Spleen (tissue), 11 donors: ENCODE measurements at regions not wholly inside any gene's neighbourhood (a gene's known extent, or its start where the extent isn't known, plus 50 kb on each side); places are given as distances from the start of the nearest gene placed in this dataset.

Source experiments
- DNase-seq: peaks from one replicate; pipeline ENCODE4 v3.0.0-alpha.2; 2020
- H3K27ac ChIP-seq, 8 donors: fragments of 200-600 bp; sonication (generic) in 7 of 8; 1 replicate in 4 of 8; 2 replicates in 4 of 8; pipeline versions ENCODE4 v1.5.0 to v1.8.0; 2016 to 2021; ENCODE audit warnings: inconsistent platforms in 4 of 8, mild to moderate bottlenecking in 4 of 8, moderate library complexity in 1 of 8
- H3K27me3 ChIP-seq, 7 donors: fragments of 200-600 bp; sonication (generic) in 6 of 7; replicated peaks in 1 of 7; 1 replicate in 4 of 7; 2 replicates in 3 of 7; pipeline versions ENCODE4 v1.5.0 to v1.8.0; 2016 to 2021; ENCODE audit warnings: inconsistent platforms in 3 of 7, mild to moderate bottlenecking in 1 of 7
- H3K36me3 ChIP-seq, 6 donors: fragments of 200-600 bp; sonication (generic) in 5 of 6; 1 replicate in 4 of 6; 2 replicates in 2 of 6; pipeline versions ENCODE4 v1.5.0 to v1.8.0; 2016 to 2021; ENCODE audit warnings: inconsistent platforms in 2 of 6
- H3K4me1 ChIP-seq, 6 donors: fragments of 200-600 bp; sonication (generic) in 5 of 6; 1 replicate in 3 of 6; 2 replicates in 3 of 6; pipeline versions ENCODE4 v1.5.0 to v1.8.0; 2016 to 2021; ENCODE audit warnings: inconsistent platforms in 3 of 6
- H3K4me3 ChIP-seq, 8 donors: fragments of 200-600 bp; sonication (generic) in 7 of 8; 1 replicate in 4 of 8; 2 replicates in 4 of 8; pipeline versions ENCODE4 v1.5.0 to v1.8.0; 2016 to 2021; ENCODE audit warnings: inconsistent platforms in 4 of 8, mild to moderate bottlenecking in 4 of 8, moderate library complexity in 2 of 8
- H3K9me3 ChIP-seq, 8 donors: fragments of 200-600 bp; sonication (generic) in 7 of 8; 1 replicate in 4 of 8; 2 replicates in 4 of 8; pipeline versions ENCODE4 v1.5.0 to v1.8.0; 2016 to 2021; ENCODE audit warnings: inconsistent platforms in 4 of 8
- POLR2A ChIP-seq, 3 donors: fragments of 450-650 bp; IDR thresholded peaks; one replicate each; pipeline ENCODE4 v1.5.1; 2017; ENCODE audit warnings: antibody characterized with exemption in 3 of 3, mild to moderate bottlenecking in 1 of 3
- POLR2AphosphoS5 ChIP-seq, 3 donors: sonication (generic); formaldehyde crosslinking; IDR thresholded peaks; one replicate each; pipeline ENCODE4 v1.5.1; 2017; ENCODE audit warnings: antibody characterized with exemption in 3 of 3
- WGBS, 5 donors: extraction: QIAGEN DNeasy Blood & Tissue Kit in 3 of 5; methylation state at CpG; one replicate each; pipeline versions ENCODE4 v1.1.5 to v1.1.7; 2013 to 2018; 5-methylcytosine and 5-hydroxymethylcytosine counted together
- intact Hi-C: fragments of 100-400 bp; cut with DNase I; formaldehyde crosslinking; loops from one replicate; pipeline ENCODE4 v1.15.0; 2023; ENCODE audit warnings: low total_unique reads
- TF ChIP-seq, protein P1 (sequence below), 11 experiments: fragments of 200-600 bp in 7 of 11; fragments of 450-650 bp in 4 of 11; sonication (generic) in 4 of 11; IDR thresholded peaks in 8 of 11; conservative IDR thresholded peaks in 3 of 11; 1 replicate in 7 of 11; 2 replicates in 4 of 11; pipeline versions ENCODE4 v1.4.0 to v1.8.0; 2016 to 2021; ENCODE audit warnings: antibody characterized with exemption in 11 of 11, inconsistent platforms in 4 of 11, mild to moderate bottlenecking in 1 of 11
- donor health status: healthy with polysubstance abuse.
- donor health status: DM: no; HTN: no; CAD: no; lungs with moderate emphysema.
- donor health status: DM: no; HTN: no; CAD: no.
- donor health status: Bipolar disorder and iron deficiency.
- donor health status: healthy.
- donor health status: DM: no; HTN: no; CAD: no.
- donor health status: DM: yes; HTN: yes; CAD: no.

DNA sequence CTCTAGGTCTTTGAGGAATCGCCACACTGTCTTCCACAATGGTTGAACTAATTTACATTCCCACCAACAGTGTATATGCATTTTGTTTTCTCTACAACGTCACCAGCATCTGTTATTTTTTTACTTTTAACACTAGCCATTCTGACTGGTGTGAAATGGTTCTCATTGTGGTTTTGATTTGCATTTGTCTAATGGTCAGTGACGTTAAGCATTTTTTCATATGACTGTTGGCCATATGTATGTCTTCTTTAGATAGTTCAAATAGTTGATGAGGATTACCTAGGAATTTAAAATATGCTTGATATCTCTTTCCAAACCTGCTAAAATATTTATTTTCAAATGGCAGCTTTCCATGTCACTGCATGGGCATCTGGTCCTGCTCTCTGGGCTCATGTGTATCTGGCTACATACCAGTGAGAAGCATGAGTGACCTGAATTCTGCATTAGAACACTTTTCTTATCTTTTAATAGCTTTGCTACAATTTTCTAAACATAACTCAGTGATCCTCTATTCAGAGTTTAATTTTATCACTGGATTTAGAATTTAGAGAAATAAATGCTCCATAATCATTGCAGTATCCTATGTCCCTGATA lies 95.8 kb upstream of the ADAMTS16 start:
- H3K9me3 ChIP-seq: no peaks in the 10 kb centered on the region
- TF ChIP-seq, protein P1, sequence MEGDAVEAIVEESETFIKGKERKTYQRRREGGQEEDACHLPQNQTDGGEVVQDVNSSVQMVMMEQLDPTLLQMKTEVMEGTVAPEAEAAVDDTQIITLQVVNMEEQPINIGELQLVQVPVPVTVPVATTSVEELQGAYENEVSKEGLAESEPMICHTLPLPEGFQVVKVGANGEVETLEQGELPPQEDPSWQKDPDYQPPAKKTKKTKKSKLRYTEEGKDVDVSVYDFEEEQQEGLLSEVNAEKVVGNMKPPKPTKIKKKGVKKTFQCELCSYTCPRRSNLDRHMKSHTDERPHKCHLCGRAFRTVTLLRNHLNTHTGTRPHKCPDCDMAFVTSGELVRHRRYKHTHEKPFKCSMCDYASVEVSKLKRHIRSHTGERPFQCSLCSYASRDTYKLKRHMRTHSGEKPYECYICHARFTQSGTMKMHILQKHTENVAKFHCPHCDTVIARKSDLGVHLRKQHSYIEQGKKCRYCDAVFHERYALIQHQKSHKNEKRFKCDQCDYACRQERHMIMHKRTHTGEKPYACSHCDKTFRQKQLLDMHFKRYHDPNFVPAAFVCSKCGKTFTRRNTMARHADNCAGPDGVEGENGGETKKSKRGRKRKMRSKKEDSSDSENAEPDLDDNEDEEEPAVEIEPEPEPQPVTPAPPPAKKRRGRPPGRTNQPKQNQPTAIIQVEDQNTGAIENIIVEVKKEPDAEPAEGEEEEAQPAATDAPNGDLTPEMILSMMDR (IDR thresholded peaks at IDR 0.05 in 8 of 11, conservative IDR thresholded peaks at IDR 0.05 in 3 of 11): no peak
- TF ChIP-seq POLR2AphosphoS5 (IDR thresholded peaks at IDR 0.05) (no peak), POLR2A (IDR thresholded peaks at IDR 0.05) (no peak)
- intact Hi-C loops: no loop called here
- no peak overlapping the region for H3K27ac ChIP-seq
- WGBS, 5 donors: 72 to 81% (median 76%) methylated on average over 3 of the region's 3 CpGs
- no peaks in the 10 kb centered on the region for H3K36me3 ChIP-seq
- DNase-seq: no peak
- no peaks in the 10 kb centered on the region for H3K27me3 ChIP-seq
- no peaks in the 10 kb centered on the region for H3K4me1 ChIP-seq
- no peak overlapping the region for H3K4me3 ChIP-seq

DNA sequence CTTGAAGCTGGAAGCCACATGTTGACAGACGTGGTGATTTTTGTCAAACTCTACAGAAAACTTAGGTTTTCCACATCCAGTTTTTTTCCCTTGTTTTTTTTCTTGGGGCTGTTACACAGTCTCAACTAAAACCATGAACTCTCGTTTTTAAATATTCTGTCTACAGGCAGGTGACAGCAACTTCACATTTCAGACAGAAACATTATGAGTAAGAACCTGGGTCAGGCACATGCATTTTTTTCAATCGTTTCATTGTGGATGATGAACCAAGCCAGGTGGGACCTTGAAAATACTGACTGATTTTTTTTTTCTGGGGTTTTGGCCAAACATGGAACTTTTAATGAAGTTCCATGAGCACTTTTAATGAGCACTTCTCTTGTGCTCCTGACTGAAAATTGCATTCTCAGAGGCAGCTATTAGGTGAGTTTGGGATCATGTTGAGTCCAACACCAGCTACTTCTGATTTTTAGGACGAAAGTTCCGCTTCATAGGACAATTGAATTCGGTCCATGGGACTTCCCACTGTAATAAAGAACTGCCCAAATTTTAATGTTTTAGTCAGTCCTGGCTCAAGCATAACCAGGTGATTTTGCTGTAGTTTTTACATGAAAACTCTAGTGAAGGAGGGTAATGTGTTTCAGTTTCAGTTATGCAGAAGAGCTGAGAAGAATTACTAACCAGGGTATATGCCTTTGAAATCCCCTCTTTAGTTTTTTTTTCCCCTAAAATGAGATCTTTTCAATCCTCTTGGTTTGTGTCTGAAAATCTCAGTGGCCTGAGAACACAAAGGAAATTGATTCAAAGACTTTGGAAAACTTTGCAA lies 93.2 kb upstream of the ADAMTS16 start:
- no peaks in the 10 kb centered on the region for H3K4me1 ChIP-seq
- no peak overlapping the region for H3K4me3 ChIP-seq
- H3K36me3 ChIP-seq: no peaks in the 10 kb centered on the region
- no peak overlapping the region for H3K27ac ChIP-seq
- no peaks in the 10 kb centered on the region for H3K27me3 ChIP-seq
- no peaks in the 10 kb centered on the region for H3K9me3 ChIP-seq
- 68 to 83% (median 74%) methylated on average over 6 of the region's 6 CpGs for WGBS, 5 donors
- intact Hi-C loops: no loop called here
- TF ChIP-seq POLR2A (IDR thresholded peaks at IDR 0.05) (no peak), POLR2AphosphoS5 (IDR thresholded peaks at IDR 0.05) (no peak)
- TF ChIP-seq, protein P1 (IDR thresholded peaks at IDR 0.05 in 8 of 11, conservative IDR thresholded peaks at IDR 0.05 in 3 of 11): no peak
- DNase-seq: no peak

GRCh38 chr5:5050801-5051200 lies 89.3 kb upstream of the ADAMTS16 start:
- WGBS, 5 donors: 32 to 48% (median 46%) methylated on average over 3 of the region's 3 CpGs
- no peak overlapping the region for H3K27ac ChIP-seq
- TF ChIP-seq POLR2AphosphoS5 (IDR thresholded peaks at IDR 0.05): no peak
- no peak for TF ChIP-seq POLR2A (IDR thresholded peaks at IDR 0.05)
- TF ChIP-seq, protein P1 (IDR thresholded peaks at IDR 0.05 in 8 of 11, conservative IDR thresholded peaks at IDR 0.05 in 3 of 11): no peak
- intact Hi-C loops: no loop called here
- no peaks in the 10 kb centered on the region for H3K4me1 ChIP-seq
- H3K36me3 ChIP-seq: no peaks in the 10 kb centered on the region
- no peaks in the 10 kb centered on the region for H3K27me3 ChIP-seq
- H3K9me3 ChIP-seq: no peaks in the 10 kb centered on the region
- no peak overlapping the region for H3K4me3 ChIP-seq
- no peak for DNase-seq

DNA sequence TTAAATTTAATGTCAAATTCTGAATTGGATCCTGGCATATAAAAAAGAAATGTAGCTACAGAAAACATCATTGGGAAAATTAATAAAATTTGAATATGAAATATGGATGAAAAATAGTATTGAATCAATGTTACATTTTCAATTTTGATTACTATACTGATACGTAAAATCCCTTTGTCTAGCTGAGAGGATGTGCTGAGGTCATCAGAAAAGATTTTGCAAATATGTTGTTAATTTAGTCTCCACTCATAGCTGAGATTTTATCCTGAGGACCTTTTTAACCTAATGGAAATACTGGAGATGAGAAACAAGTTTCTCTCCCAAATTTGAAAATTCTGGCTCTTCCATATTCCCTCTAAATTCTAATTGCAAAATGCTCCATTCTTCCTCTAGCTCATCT lies 84.4 kb upstream of the ADAMTS16 start:
- no peaks in the 10 kb centered on the region for H3K4me1 ChIP-seq
- TF ChIP-seq, protein P1 (IDR thresholded peaks at IDR 0.05 in 8 of 11, conservative IDR thresholded peaks at IDR 0.05 in 3 of 11): no peak
- DNase-seq: no peak
- H3K36me3 ChIP-seq: no peaks in the 10 kb centered on the region
- H3K27me3 ChIP-seq: no peaks in the 10 kb centered on the region
- H3K4me3 ChIP-seq: no peak overlapping the region
- WGBS, 5 donors: 77 to 93% (median 84%) methylated on average over 1 of the region's 1 CpG
- intact Hi-C loops: no loop called here
- no peaks in the 10 kb centered on the region for H3K9me3 ChIP-seq
- no peak overlapping the region for H3K27ac ChIP-seq
